GM23338 (cell line): ENCODE measurements at regions not wholly inside any gene's neighbourhood (a gene's known extent, or its start where the extent isn't known, plus 50 kb on each side); places are given as distances from the start of the nearest gene placed in this dataset.

Experiments used
- ATAC-seq: fragments of 200-7000 bp; cut with Tn5 transposase; 3 replicates; pipeline ENCODE4 v1.9.1; 2020
- DNase-seq: peaks from one replicate; pipeline ENCODE4 v3.0.0-alpha.2; 2015; ENCODE audit warnings: low spot score
- H2AFZ ChIP-seq: fragments of 200-600 bp; sonication (generic); 2 replicates; pipeline ENCODE4 v1.8.0; 2016; ENCODE audit warnings: antibody characterized with exemption, mild to moderate bottlenecking, moderate library complexity
- H3F3A ChIP-seq: fragments of 200-600 bp; sonication (generic); replicated peaks from 2 replicates; pipeline ENCODE4 v1.8.0; 2017; ENCODE audit warnings: antibody characterized with exemption, mixed run types, low read depth
- H3K27ac ChIP-seq: fragments of 200-600 bp; sonication (generic); 2 replicates; pipeline ENCODE4 v1.6.1; 2016; ENCODE audit warnings: low read depth
- H3K27me3 ChIP-seq: fragments of 200-600 bp; sonication (generic); 2 replicates; pipeline ENCODE4 v1.8.0; 2016; ENCODE audit warnings: mild to moderate bottlenecking, mixed run types, moderate library complexity; ENCODE audit not compliant: insufficient read depth
- H3K36me3 ChIP-seq: fragments of 200-600 bp; sonication (generic); 2 replicates; pipeline ENCODE4 v1.8.0; 2016; ENCODE audit warnings: mild to moderate bottlenecking; ENCODE audit not compliant: insufficient read depth
- H3K4me1 ChIP-seq: fragments of 200-600 bp; sonication (generic); 2 replicates; pipeline ENCODE4 v1.8.0; 2016; ENCODE audit warnings: mild to moderate bottlenecking, moderate library complexity; ENCODE audit not compliant: insufficient read depth
- H3K4me2 ChIP-seq: fragments of 200-600 bp; sonication (generic); 2 replicates; pipeline ENCODE4 v1.7.1; 2017; ENCODE audit warnings: mixed run types
- H3K4me3 ChIP-seq: fragments of 200-600 bp; sonication (generic); 2 replicates; pipeline ENCODE4 v1.6.1; 2016; ENCODE audit warnings: mixed run types
- H3K79me2 ChIP-seq: fragments of 200-600 bp; sonication (generic); replicated peaks from 2 replicates; pipeline ENCODE4 v1.8.0; 2017; ENCODE audit warnings: mild to moderate bottlenecking; ENCODE audit not compliant: insufficient read depth
- H3K9me2 ChIP-seq: fragments of 200-600 bp; sonication (generic); 2 replicates; pipeline ENCODE4 v1.8.0; 2017; ENCODE audit not compliant: insufficient read depth
- H4K20me1 ChIP-seq: fragments of 200-600 bp; sonication (generic); replicated peaks from 2 replicates; pipeline ENCODE4 v1.8.0; 2017; ENCODE audit warnings: mild to moderate bottlenecking; ENCODE audit not compliant: insufficient read depth
- H3K27ac Mint-ChIP-seq: 2 replicates; pipeline ENCODE4 v1.8.0; 2020; ENCODE audit warnings: inconsistent platforms, mild to moderate bottlenecking, moderate library complexity, mixed read lengths
- H3K27me3 Mint-ChIP-seq: 3 replicates; pipeline ENCODE4 v1.8.0; 2022; ENCODE audit warnings: low read depth, mild to moderate bottlenecking, moderate library complexity, mixed read lengths, inconsistent platforms; ENCODE audit not compliant: insufficient read depth, poor library complexity
- H3K36me3 Mint-ChIP-seq: 3 replicates; pipeline ENCODE4 v1.8.0; 2021; ENCODE audit warnings: low read depth, mild to moderate bottlenecking, inconsistent platforms, moderate library complexity, mixed read lengths
- H3K4me1 Mint-ChIP-seq: 3 replicates; pipeline ENCODE4 v1.8.0; 2020; ENCODE audit warnings: mild to moderate bottlenecking, inconsistent platforms, mixed read lengths
- H3K4me3 Mint-ChIP-seq: 3 replicates; pipeline ENCODE4 v1.8.0; 2021; ENCODE audit warnings: moderate library complexity, mild to moderate bottlenecking, inconsistent platforms, mixed read lengths
- H3K9me3 Mint-ChIP-seq: 3 replicates; pipeline ENCODE4 v1.8.0; 2020; ENCODE audit warnings: moderate library complexity, mild to moderate bottlenecking, inconsistent platforms, mixed read lengths
- CREB1 ChIP-seq: fragments of 250-450 bp; sonication (Bioruptor Pico); IDR thresholded peaks from 2 replicates; pipeline ENCODE4 v1.5.0; 2020; ENCODE audit warnings: low read depth, mild to moderate bottlenecking, moderate library complexity
- ETS1 ChIP-seq: IDR thresholded peaks from 2 replicates; pipeline ENCODE4 v1.6.1; 2016; ENCODE audit warnings: antibody characterized with exemption
- EZH2 ChIP-seq: fragments of 200-600 bp; sonication (generic); IDR thresholded peaks from one replicate; pipeline ENCODE4 v1.8.0; 2017; ENCODE audit warnings: antibody characterized with exemption, mild to moderate bottlenecking, low read depth; ENCODE audit not compliant: unreplicated experiment
- EZH2phosphoT487 ChIP-seq: fragments of 200-600 bp; sonication (generic); IDR thresholded peaks from one replicate; pipeline ENCODE4 v1.8.1; 2018; ENCODE audit warnings: antibody characterized with exemption; ENCODE audit not compliant: unreplicated experiment
- JUNB ChIP-seq: IDR thresholded peaks from one replicate; pipeline ENCODE4 v1.6.1; 2016; ENCODE audit warnings: antibody characterized with exemption; ENCODE audit not compliant: unreplicated experiment
- NANOG ChIP-seq: IDR thresholded peaks from 2 replicates; pipeline ENCODE4 v1.6.1; 2016; ENCODE audit warnings: antibody characterized with exemption, borderline replicate concordance
- POLR2AphosphoS5 ChIP-seq: IDR thresholded peaks from 2 replicates; pipeline ENCODE4 v1.6.1; 2016; ENCODE audit warnings: antibody characterized with exemption, low read depth
- STAT1 ChIP-seq: IDR thresholded peaks from one replicate; pipeline ENCODE4 v1.6.1; 2016; ENCODE audit warnings: antibody characterized with exemption; ENCODE audit not compliant: unreplicated experiment
- ZNF114 ChIP-seq: fragments of 250-450 bp; sonication (Bioruptor Pico); IDR thresholded peaks from 2 replicates; pipeline ENCODE4 v1.5.0; 2020; ENCODE audit warnings: mild to moderate bottlenecking, moderate library complexity
- ZNF331 ChIP-seq: fragments of 250-450 bp; sonication (Bioruptor Pico); IDR thresholded peaks from 2 replicates; pipeline ENCODE4 v1.5.0; 2020; ENCODE audit warnings: low read depth, mild to moderate bottlenecking, moderate library complexity
- ZNF462 ChIP-seq: fragments of 250-450 bp; sonication (Bioruptor Pico); IDR thresholded peaks from 2 replicates; pipeline ENCODE4 v1.5.0; 2020; ENCODE audit warnings: mild to moderate bottlenecking, moderate library complexity
- TF ChIP-seq, protein P1 (sequence below): IDR thresholded peaks from one replicate; pipeline ENCODE4 v1.6.1; 2018; ENCODE audit warnings: antibody characterized with exemption; ENCODE audit not compliant: unreplicated experiment
- TF ChIP-seq, protein P2 (sequence below), 2 experiments: fragments of 200-600 bp in 1 of 2; sonication (generic) in 1 of 2; conservative IDR thresholded peaks; 2 replicates each; pipeline versions ENCODE4 v1.5.1 to v1.6.1; 2016 to 2017; ENCODE audit warnings: antibody characterized with exemption in 2 of 2, low read depth in 2 of 2, mild to moderate bottlenecking in 2 of 2, moderate library complexity in 1 of 2

GRCh38 chrX:67917421-67918010, 373.7 kb downstream of the AR start:
- Histone ChIP-seq H3K4me2 (no peak overlapping the region), H3K36me3 (no peaks in the 10 kb centered on the region), H3F3A (no peaks in the 10 kb centered on the region), H3K79me2 (no peaks in the 10 kb centered on the region), H3K27me3 (no peaks in the 10 kb centered on the region), H4K20me1 (no peaks in the 10 kb centered on the region), H2AFZ (no peak overlapping the region), H3K9me2 (no peaks in the 10 kb centered on the region), H3K4me3 (no peak overlapping the region), H3K27ac (no peak overlapping the region), H3K4me1 (no peaks in the 10 kb centered on the region)
- Mint-ChIP-seq H3K9me3 (no peaks in the 10 kb centered on the region; the same call in 2 of the 3 replicates), H3K4me1 (no peaks in the 10 kb centered on the region; the same call in 2 of the 3 replicates), H3K36me3 (no peaks in the 10 kb centered on the region), H3K4me3 (no peak overlapping the region), H3K27ac (no peak overlapping the region), H3K27me3 (no peaks in the 10 kb centered on the region)
- DNase-seq (no peak), ATAC-seq (no peak)
- TF ChIP-seq ETS1 = no peak
- no peak for TF ChIP-seq ZNF462 (CRISPR knock-in tag)
- TF ChIP-seq, protein P1, sequence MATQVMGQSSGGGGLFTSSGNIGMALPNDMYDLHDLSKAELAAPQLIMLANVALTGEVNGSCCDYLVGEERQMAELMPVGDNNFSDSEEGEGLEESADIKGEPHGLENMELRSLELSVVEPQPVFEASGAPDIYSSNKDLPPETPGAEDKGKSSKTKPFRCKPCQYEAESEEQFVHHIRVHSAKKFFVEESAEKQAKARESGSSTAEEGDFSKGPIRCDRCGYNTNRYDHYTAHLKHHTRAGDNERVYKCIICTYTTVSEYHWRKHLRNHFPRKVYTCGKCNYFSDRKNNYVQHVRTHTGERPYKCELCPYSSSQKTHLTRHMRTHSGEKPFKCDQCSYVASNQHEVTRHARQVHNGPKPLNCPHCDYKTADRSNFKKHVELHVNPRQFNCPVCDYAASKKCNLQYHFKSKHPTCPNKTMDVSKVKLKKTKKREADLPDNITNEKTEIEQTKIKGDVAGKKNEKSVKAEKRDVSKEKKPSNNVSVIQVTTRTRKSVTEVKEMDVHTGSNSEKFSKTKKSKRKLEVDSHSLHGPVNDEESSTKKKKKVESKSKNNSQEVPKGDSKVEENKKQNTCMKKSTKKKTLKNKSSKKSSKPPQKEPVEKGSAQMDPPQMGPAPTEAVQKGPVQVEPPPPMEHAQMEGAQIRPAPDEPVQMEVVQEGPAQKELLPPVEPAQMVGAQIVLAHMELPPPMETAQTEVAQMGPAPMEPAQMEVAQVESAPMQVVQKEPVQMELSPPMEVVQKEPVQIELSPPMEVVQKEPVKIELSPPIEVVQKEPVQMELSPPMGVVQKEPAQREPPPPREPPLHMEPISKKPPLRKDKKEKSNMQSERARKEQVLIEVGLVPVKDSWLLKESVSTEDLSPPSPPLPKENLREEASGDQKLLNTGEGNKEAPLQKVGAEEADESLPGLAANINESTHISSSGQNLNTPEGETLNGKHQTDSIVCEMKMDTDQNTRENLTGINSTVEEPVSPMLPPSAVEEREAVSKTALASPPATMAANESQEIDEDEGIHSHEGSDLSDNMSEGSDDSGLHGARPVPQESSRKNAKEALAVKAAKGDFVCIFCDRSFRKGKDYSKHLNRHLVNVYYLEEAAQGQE = no peak
- no peak for TF ChIP-seq ZNF114
- no peak for TF ChIP-seq NANOG
- TF ChIP-seq CREB1 (CRISPR knock-in tag) = no peak
- TF ChIP-seq ZNF331 (CRISPR knock-in tag) = no peak
- TF ChIP-seq POLR2AphosphoS5 = no peak
- TF ChIP-seq, protein P2, sequence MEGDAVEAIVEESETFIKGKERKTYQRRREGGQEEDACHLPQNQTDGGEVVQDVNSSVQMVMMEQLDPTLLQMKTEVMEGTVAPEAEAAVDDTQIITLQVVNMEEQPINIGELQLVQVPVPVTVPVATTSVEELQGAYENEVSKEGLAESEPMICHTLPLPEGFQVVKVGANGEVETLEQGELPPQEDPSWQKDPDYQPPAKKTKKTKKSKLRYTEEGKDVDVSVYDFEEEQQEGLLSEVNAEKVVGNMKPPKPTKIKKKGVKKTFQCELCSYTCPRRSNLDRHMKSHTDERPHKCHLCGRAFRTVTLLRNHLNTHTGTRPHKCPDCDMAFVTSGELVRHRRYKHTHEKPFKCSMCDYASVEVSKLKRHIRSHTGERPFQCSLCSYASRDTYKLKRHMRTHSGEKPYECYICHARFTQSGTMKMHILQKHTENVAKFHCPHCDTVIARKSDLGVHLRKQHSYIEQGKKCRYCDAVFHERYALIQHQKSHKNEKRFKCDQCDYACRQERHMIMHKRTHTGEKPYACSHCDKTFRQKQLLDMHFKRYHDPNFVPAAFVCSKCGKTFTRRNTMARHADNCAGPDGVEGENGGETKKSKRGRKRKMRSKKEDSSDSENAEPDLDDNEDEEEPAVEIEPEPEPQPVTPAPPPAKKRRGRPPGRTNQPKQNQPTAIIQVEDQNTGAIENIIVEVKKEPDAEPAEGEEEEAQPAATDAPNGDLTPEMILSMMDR (conservative IDR thresholded peaks at IDR 0.05; ENCODE audit: low read depth in 2 of 2) = no peak
- TF ChIP-seq JUNB = no peak
- no peak for TF ChIP-seq EZH2
- TF ChIP-seq EZH2phosphoT487 = no peak
- TF ChIP-seq STAT1 = no peak
